ENCODE measurements at regions not wholly inside any gene's neighbourhood (a gene's known extent, or its start where the extent isn't known, plus 50 kb on each side); places are given as distances from the start of the nearest gene placed in this dataset.

DNA sequence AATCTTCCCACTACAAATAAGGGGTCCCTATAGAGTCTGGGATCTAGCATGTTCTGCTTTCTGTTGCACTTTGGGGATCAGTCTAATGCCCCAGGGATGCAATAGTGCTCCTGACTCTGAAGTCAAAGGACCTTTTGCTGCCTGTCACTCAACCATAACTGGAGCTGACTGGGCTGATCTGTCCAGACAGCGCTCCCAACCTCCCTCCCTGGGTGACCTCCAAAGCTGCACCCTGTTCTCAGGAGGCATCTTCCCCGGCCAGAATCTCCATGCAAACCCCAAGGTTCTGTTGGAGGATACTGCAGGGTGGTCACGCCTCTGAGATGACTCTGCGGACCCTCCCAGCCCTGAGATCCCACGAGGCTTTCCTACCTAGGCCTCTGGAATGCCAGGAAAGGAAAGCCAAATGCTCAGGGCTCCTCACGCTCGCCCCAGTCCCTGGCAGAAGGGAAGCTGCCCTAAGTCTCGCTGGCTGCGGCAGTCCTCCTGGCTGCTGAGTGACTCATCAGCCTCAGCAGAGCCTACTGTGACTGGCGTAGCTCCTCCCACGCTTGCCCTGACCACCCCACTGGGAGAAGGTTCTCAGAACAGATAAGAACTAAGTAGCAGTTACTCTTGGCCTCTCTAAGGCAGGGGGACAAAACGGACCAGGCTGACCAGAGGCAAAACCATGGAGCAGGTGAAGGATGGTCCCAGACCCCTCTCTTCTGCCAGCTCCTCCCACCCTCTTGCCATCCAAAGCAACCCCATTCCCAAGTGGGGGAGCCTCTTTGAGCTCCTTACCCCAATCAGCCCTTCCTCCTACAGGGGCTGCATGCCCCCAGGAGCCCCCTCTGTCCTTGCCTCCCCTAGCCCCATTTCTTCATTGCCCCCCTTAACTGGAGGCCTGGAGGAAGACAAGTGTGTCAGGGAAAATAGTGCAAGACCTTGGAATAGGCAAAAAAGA lies 124.1 kb upstream of the TNRC6C start (continued):
- TF ChIP-seq ZC3H11A (IDR thresholded peaks at IDR 0.05; ENCODE audit: low read depth, low read length) (no peak), HDAC3 (IDR thresholded peaks at IDR 0.05; ENCODE audit: borderline replicate concordance, partially characterized antibody) (no peak), EP400 (IDR thresholded peaks at IDR 0.05) (no peak), MITF (IDR thresholded peaks at IDR 0.05) (no peak), ZBTB33 (CRISPR knock-in tag; IDR thresholded peaks at IDR 0.05) (no peak), MXD1 (CRISPR knock-in tag; IDR thresholded peaks at IDR 0.05; ENCODE audit: borderline replicate concordance, poor library complexity, severe bottlenecking) (no peak), KLF16 (IDR thresholded peaks at IDR 0.05) (peak; percentile 41; the same call in 1 of the 2 replicates), POLR2H (tag; IDR thresholded peaks at IDR 0.05; ENCODE audit: low read depth) (no peak), MIER1 (IDR thresholded peaks at IDR 0.05; ENCODE audit: low read depth) (no peak), SPI1 (IDR thresholded peaks at IDR 0.05; ENCODE audit: borderline replicate concordance, low read depth, low read length) (no peak), NRF1 (conservative IDR thresholded peaks at IDR 0.05 in 1 of 2, IDR thresholded peaks at IDR 0.05 in 1 of 2) (peak; percentile 69 to 78), ZFPM2 (CRISPR knock-in tag; IDR thresholded peaks at IDR 0.05) (no peak), CEBPZ (IDR thresholded peaks at IDR 0.05; ENCODE audit: borderline replicate concordance, low read depth, low read length) (no peak), ZNF707 (CRISPR knock-in tag; conservative IDR thresholded peaks at IDR 0.05) (no peak), TFAP4 (CRISPR knock-in tag; IDR thresholded peaks at IDR 0.05; ENCODE audit: borderline replicate concordance) (peak; percentile 76)
- TF ChIP-seq, protein P1, sequence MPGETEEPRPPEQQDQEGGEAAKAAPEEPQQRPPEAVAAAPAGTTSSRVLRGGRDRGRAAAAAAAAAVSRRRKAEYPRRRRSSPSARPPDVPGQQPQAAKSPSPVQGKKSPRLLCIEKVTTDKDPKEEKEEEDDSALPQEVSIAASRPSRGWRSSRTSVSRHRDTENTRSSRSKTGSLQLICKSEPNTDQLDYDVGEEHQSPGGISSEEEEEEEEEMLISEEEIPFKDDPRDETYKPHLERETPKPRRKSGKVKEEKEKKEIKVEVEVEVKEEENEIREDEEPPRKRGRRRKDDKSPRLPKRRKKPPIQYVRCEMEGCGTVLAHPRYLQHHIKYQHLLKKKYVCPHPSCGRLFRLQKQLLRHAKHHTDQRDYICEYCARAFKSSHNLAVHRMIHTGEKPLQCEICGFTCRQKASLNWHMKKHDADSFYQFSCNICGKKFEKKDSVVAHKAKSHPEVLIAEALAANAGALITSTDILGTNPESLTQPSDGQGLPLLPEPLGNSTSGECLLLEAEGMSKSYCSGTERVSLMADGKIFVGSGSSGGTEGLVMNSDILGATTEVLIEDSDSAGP (CRISPR knock-in tag; IDR thresholded peaks at IDR 0.05), result no peak
